K562 (cell line): ENCODE measurements at regions not wholly inside any gene's neighbourhood (a gene's known extent, or its start where the extent isn't known, plus 50 kb on each side); places are given as distances from the start of the nearest gene placed in this dataset.

ENCODE experiments used
- ATAC-seq: fragments of 200-7000 bp; cut with Tn5 transposase; 3 replicates; pipeline ENCODE4 v1.9.1; 2020; ENCODE audit warnings: moderate library complexity
- BruUV-seq: library from RNA; stranded (reverse); fragments of 400-500 nt; replicated peaks from 2 replicates; lab custom pipeline; 2021; lab: Mats Ljungman, UMichigan
- CTCF ChIA-PET: fragments of 300-600 bp; formaldehyde crosslinking; extraction: SDS; loops from one replicate; lab custom pipeline; 2021; ENCODE audit warnings: low intra/inter-chr PET ratio; lab: Yijun Ruan, JAX
- POLR2A ChIA-PET: fragments of 300-600, 350-650 bp; sonication (Branson Sonifier 250); formaldehyde crosslinking; extraction: SDS; loops from one replicate; lab custom pipeline; 2021; ENCODE audit warnings: antibody characterized with exemption, inconsistent platforms; lab: Yijun Ruan, JAX
- DNase-seq, 4 experiments: peaks; one replicate each; pipeline versions ENCODE4 v3.0.0 to v3.0.0-alpha.2; 2011 to 2018; ENCODE audit warnings: low spot score in 3 of 4, mixed read lengths in 3 of 4; ENCODE audit errors: extremely low read depth in 1 of 4
- FAIRE-seq: peaks from 2 replicates; lab custom pipeline; 2011; peaks lifted over from hg19 to GRCh38; lab: Jason Lieb, UNC
- H2AFZ ChIP-seq: 2 replicates; pipeline ENCODE4 v1.6.0; 2011; ENCODE audit warnings: low read depth, low read length, control low read depth, inconsistent platforms
- H3K27ac ChIP-seq: fragments of 200-600 bp; 3 replicates; pipeline ENCODE4 v1.8.0; 2011; ENCODE audit warnings: low read depth, mild to moderate bottlenecking, control low read depth, inconsistent platforms, low read length, moderate library complexity, mixed read lengths; ENCODE audit errors: extremely low read depth
- H3K27me3 ChIP-seq, 2 experiments: fragments of 300-600 bp in 1 of 2; 2 replicates in 1 of 2; 3 replicates in 1 of 2; pipeline versions ENCODE4 v1.6.0 to v1.8.0; 2011; ENCODE audit warnings: inconsistent platforms in 2 of 2, low read length in 2 of 2, mild to moderate bottlenecking in 1 of 2, mixed read lengths in 1 of 2, moderate library complexity in 1 of 2; ENCODE audit not compliant: control insufficient read depth in 2 of 2, insufficient read depth in 2 of 2
- H3K36me3 ChIP-seq: fragments of 300-600 bp; 3 replicates; pipeline ENCODE4 v1.8.0; 2011; ENCODE audit warnings: mild to moderate bottlenecking, low read length, inconsistent platforms; ENCODE audit not compliant: control insufficient read depth, insufficient read depth
- H3K4me1 ChIP-seq, 2 experiments: fragments of 200-600 bp in 1 of 2; replicated peaks in 1 of 2; 2 replicates in 1 of 2; 3 replicates in 1 of 2; pipeline versions ENCODE4 v1.5.1 to v1.8.0; 2011; ENCODE audit warnings: inconsistent platforms in 2 of 2, low read length in 2 of 2, mild to moderate bottlenecking in 1 of 2, mixed read lengths in 1 of 2, moderate library complexity in 1 of 2; ENCODE audit not compliant: control insufficient read depth in 2 of 2, insufficient read depth in 2 of 2
- H3K4me2 ChIP-seq: 2 replicates; pipeline ENCODE4 v1.6.1; 2011; ENCODE audit warnings: low read length, control low read depth, inconsistent platforms, mixed read lengths; ENCODE audit not compliant: insufficient read depth
- H3K4me3 ChIP-seq: fragments of 200-600 bp; sonication (generic), shearing (Covaris generic); 2 replicates; pipeline ENCODE4 v1.5.1; 2016; ENCODE audit warnings: control low read depth, inconsistent platforms
- H3K79me2 ChIP-seq: fragments of 200-600 bp; 3 replicates; pipeline ENCODE4 v1.8.0; 2011; ENCODE audit warnings: low read length, inconsistent platforms; ENCODE audit not compliant: control insufficient read depth, insufficient read depth
- H3K9ac ChIP-seq, 2 experiments: 2 replicates each; pipeline versions ENCODE4 v1.6.0 to v1.6.1; 2011; ENCODE audit warnings: low read depth in 2 of 2, low read length in 2 of 2, control low read depth in 1 of 2, inconsistent platforms in 1 of 2, mild to moderate bottlenecking in 1 of 2, mixed read lengths in 1 of 2; ENCODE audit not compliant: insufficient read depth in 1 of 2
- H3K9me1 ChIP-seq: one replicate; pipeline ENCODE4 v1.6.0; 2011; ENCODE audit warnings: inconsistent platforms, mild to moderate bottlenecking, low read length, moderate library complexity; ENCODE audit not compliant: control insufficient read depth, insufficient read depth
- H3K9me3 ChIP-seq: replicated peaks from 2 replicates; pipeline ENCODE4 v1.5.1; 2011; ENCODE audit warnings: low read depth, low read length, inconsistent platforms; ENCODE audit not compliant: control insufficient read depth, insufficient read depth
- H4K20me1 ChIP-seq: replicated peaks from 2 replicates; pipeline ENCODE4 v1.6.1; 2011; ENCODE audit warnings: low read length, inconsistent platforms, mixed read lengths; ENCODE audit not compliant: control insufficient read depth, insufficient read depth
- BCL6 ChIP-seq: fragments of 250-450 bp; sonication (Bioruptor Pico); IDR thresholded peaks from 2 replicates; pipeline ENCODE4 v1.4.0; 2020
- DIDO1 ChIP-seq: fragments of 450-650 bp; IDR thresholded peaks from 2 replicates; pipeline ENCODE4 v1.6.1; 2016; ENCODE audit warnings: low read depth, missing biosample characterization, missing genetic modification characterization
- E2F5 ChIP-seq: sonication (generic); formaldehyde crosslinking; IDR thresholded peaks from 2 replicates; pipeline ENCODE4 v1.8.0; 2022; ENCODE audit warnings: mild to moderate bottlenecking, missing genetic modification reagents
- EGR1 ChIP-seq: fragments of 450-650 bp; conservative IDR thresholded peaks from 2 replicates; pipeline ENCODE4 v1.6.1; 2017; ENCODE audit warnings: mild to moderate bottlenecking
- HMBOX1 ChIP-seq: sonication (generic); IDR thresholded peaks from 2 replicates; pipeline ENCODE4 v1.6.1; 2016
- JUNB ChIP-seq: fragments of 450-650 bp; formaldehyde crosslinking; conservative IDR thresholded peaks from 2 replicates; pipeline ENCODE4 v1.4.0; 2020; ENCODE audit warnings: mild to moderate bottlenecking
- KLF10 ChIP-seq: fragments of 250-450 bp; sonication (Bioruptor Pico); IDR thresholded peaks from 2 replicates; pipeline ENCODE4 v1.6.1; 2021; ENCODE audit warnings: matching md5 sums
- NEUROD1 ChIP-seq: fragments of 150-350 bp; IDR thresholded peaks from 2 replicates; pipeline ENCODE4 v1.6.1; 2014; ENCODE audit warnings: borderline replicate concordance, low read length, low read depth; ENCODE audit not compliant: partially characterized antibody
- SIN3B ChIP-seq: fragments of 450-650 bp; IDR thresholded peaks from 2 replicates; pipeline ENCODE4 v1.6.1; 2017; ENCODE audit warnings: low read depth, mild to moderate bottlenecking, moderate library complexity
- WGBS: fragments of 100-300 bp; shearing (Covaris generic); methylation state at CpG from one replicate; pipeline ENCODE4 v1.1.6; 2016; ENCODE audit warnings: low coverage, mixed read lengths; ENCODE audit not compliant: insufficient coverage; ENCODE audit errors: missing lambda C conversion rate; 5-methylcytosine and 5-hydroxymethylcytosine counted together
- in situ Hi-C: fragments of 300-500 bp; cut with MboI; formaldehyde crosslinking; loops from 4 replicates; pipeline ENCODE4 v1.15.0; 2018; ENCODE audit warnings: inconsistent platforms, mixed read lengths
- intact Hi-C: fragments of 100-400 bp; cut with micrococcal nuclease; formaldehyde crosslinking; loops from 2 replicates; pipeline ENCODE4 v1.14.2; 2022

- intact Hi-C loops = no loop called here
Measured at GRCh38 chr2:49278561-49278960, 124.2 kb upstream of the FSHR start.

More at GRCh38 chr2:49278561-49278960, 124.2 kb upstream of the FSHR start:
- H3K79me2 ChIP-seq = no peaks in the 10 kb centered on the region
- WGBS = 0% methylated on average over 1 of the region's 1 CpG
- no peaks in the 10 kb centered on the region for H3K27me3 ChIP-seq
- H3K36me3 ChIP-seq = no peaks in the 10 kb centered on the region
- no peak overlapping the region for H2AFZ ChIP-seq
- BruUV-seq = no TSS peak
- no peaks in the 10 kb centered on the region for H3K9me1 ChIP-seq
- no peaks in the 10 kb centered on the region for H3K9me3 ChIP-seq
- TF ChIP-seq JUNB (CRISPR knock-in tag) = no peak
- no peak for TF ChIP-seq E2F5 (CRISPR knock-in tag)
- TF ChIP-seq NEUROD1 = no peak
- TF ChIP-seq HMBOX1 = no peak
- no peak for TF ChIP-seq SIN3B
- TF ChIP-seq BCL6 (CRISPR knock-in tag) = no peak
- TF ChIP-seq DIDO1 (tag) = no peak
- no peak for TF ChIP-seq KLF10 (CRISPR knock-in tag)
- TF ChIP-seq EGR1 = no peak
- no peak overlapping the region for H3K4me3 ChIP-seq
- ChIA-PET POLR2A (no interaction called here), CTCF (no interaction called here)
- no peak overlapping the region for H3K4me2 ChIP-seq
- in situ Hi-C loops = no loop called here
- no peaks in the 10 kb centered on the region for H3K4me1 ChIP-seq
- H3K9ac ChIP-seq = no peak overlapping the region
- no peak for DNase-seq
- no peak for FAIRE-seq
- H3K27ac ChIP-seq = no peak overlapping the region
- ATAC-seq = no peak
- H4K20me1 ChIP-seq = no peaks in the 10 kb centered on the region
